ENCODE measurements at regions not wholly inside any gene's neighbourhood (a gene's known extent, or its start where the extent isn't known, plus 50 kb on each side); places are given as distances from the start of the nearest gene placed in this dataset.

GRCh38 chr16:65658349-65658748 lies 536.5 kb upstream of the CDH11 start:
- TF ChIP-seq CTCF (IDR thresholded peaks at IDR 0.05) (no peak), POLR2AphosphoS5 (IDR thresholded peaks at IDR 0.05; ENCODE audit: insufficient read depth in 1 of 2, low read depth in 1 of 2) (no peak)
